ENCODE measurements at regions not wholly inside any gene's neighbourhood (a gene's known extent, or its start where the extent isn't known, plus 50 kb on each side); places are given as distances from the start of the nearest gene placed in this dataset.

GRCh38 chrX:10393241-10393640, 227.1 kb downstream of the MID1 start:
- TF ChIP-seq CTCF (IDR thresholded peaks at IDR 0.05; ENCODE audit: low read depth, low read length, missing input control) = no peak
- TF ChIP-seq, protein P1, sequence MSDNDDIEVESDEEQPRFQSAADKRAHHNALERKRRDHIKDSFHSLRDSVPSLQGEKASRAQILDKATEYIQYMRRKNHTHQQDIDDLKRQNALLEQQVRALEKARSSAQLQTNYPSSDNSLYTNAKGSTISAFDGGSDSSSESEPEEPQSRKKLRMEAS (IDR thresholded peaks at IDR 0.05) = no peak
- TF ChIP-seq JUND (IDR thresholded peaks at IDR 0.05) = no peak
- TF ChIP-seq TAF1 (conservative IDR thresholded peaks at IDR 0.05) = no peak
- TF ChIP-seq RAD21 (IDR thresholded peaks at IDR 0.05) = no peak
- TF ChIP-seq, protein P2, sequence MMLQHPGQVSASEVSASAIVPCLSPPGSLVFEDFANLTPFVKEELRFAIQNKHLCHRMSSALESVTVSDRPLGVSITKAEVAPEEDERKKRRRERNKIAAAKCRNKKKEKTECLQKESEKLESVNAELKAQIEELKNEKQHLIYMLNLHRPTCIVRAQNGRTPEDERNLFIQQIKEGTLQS (IDR thresholded peaks at IDR 0.05) = no peak
- no peak for TF ChIP-seq ZBTB33 (IDR thresholded peaks at IDR 0.05)
- TF ChIP-seq GABPA (IDR thresholded peaks at IDR 0.05 in 1 of 2, conservative IDR thresholded peaks at IDR 0.05 in 1 of 2) = no peak
- TF ChIP-seq RXRA (IDR thresholded peaks at IDR 0.05) = no peak
- no peak for TF ChIP-seq YY1 (IDR thresholded peaks at IDR 0.05)
- TF ChIP-seq REST (IDR thresholded peaks at IDR 0.05) = no peak
- no peak for TF ChIP-seq HNF4A (conservative IDR thresholded peaks at IDR 0.05)
- no peak for TF ChIP-seq FOXA1 (IDR thresholded peaks at IDR 0.05)
